PFSK-1 (cell line): ENCODE measurements at regions not wholly inside any gene's neighbourhood (a gene's known extent, or its start where the extent isn't known, plus 50 kb on each side); places are given as distances from the start of the nearest gene placed in this dataset.

Source experiments
- FOXP2 ChIP-seq: optimal IDR thresholded peaks from 2 replicates; pipeline ENCODE3; 2011; ENCODE audit warnings: borderline replicate concordance, control low read depth, inconsistent platforms; ENCODE audit not compliant: insufficient read depth; ENCODE audit errors: extremely low read length, extremely low read depth
- POLR2AphosphoS5 ChIP-seq: IDR thresholded peaks from 2 replicates; pipeline ENCODE4 v1.6.1; 2012; ENCODE audit warnings: low read depth, mild to moderate bottlenecking, control low read depth, low read length, moderate library complexity
- SIN3A ChIP-seq: IDR thresholded peaks from 2 replicates; pipeline ENCODE4 v1.6.1; 2012; ENCODE audit warnings: mild to moderate bottlenecking, low read length, moderate library complexity, borderline replicate concordance; ENCODE audit not compliant: insufficient read depth
- TAF1 ChIP-seq: IDR thresholded peaks from 2 replicates; pipeline ENCODE4 v1.6.1; 2012; ENCODE audit warnings: low read length, control low read depth, borderline replicate concordance; ENCODE audit not compliant: insufficient read depth
- TF ChIP-seq, protein P1 (sequence below), 2 experiments: IDR thresholded peaks; 2 replicates each; pipeline versions ENCODE4 v1.6.1 to v1.8.0; 2011 to 2012; ENCODE audit warnings: low read depth in 2 of 2, low read length in 2 of 2, control low read depth in 1 of 2, inconsistent platforms in 1 of 2, mild to moderate bottlenecking in 1 of 2, moderate library complexity in 1 of 2; ENCODE audit not compliant: insufficient read depth in 1 of 2

GRCh38 chr3:159584421-159584820 is 404.2 kb upstream of the IL12A start:
- TF ChIP-seq, protein P1, sequence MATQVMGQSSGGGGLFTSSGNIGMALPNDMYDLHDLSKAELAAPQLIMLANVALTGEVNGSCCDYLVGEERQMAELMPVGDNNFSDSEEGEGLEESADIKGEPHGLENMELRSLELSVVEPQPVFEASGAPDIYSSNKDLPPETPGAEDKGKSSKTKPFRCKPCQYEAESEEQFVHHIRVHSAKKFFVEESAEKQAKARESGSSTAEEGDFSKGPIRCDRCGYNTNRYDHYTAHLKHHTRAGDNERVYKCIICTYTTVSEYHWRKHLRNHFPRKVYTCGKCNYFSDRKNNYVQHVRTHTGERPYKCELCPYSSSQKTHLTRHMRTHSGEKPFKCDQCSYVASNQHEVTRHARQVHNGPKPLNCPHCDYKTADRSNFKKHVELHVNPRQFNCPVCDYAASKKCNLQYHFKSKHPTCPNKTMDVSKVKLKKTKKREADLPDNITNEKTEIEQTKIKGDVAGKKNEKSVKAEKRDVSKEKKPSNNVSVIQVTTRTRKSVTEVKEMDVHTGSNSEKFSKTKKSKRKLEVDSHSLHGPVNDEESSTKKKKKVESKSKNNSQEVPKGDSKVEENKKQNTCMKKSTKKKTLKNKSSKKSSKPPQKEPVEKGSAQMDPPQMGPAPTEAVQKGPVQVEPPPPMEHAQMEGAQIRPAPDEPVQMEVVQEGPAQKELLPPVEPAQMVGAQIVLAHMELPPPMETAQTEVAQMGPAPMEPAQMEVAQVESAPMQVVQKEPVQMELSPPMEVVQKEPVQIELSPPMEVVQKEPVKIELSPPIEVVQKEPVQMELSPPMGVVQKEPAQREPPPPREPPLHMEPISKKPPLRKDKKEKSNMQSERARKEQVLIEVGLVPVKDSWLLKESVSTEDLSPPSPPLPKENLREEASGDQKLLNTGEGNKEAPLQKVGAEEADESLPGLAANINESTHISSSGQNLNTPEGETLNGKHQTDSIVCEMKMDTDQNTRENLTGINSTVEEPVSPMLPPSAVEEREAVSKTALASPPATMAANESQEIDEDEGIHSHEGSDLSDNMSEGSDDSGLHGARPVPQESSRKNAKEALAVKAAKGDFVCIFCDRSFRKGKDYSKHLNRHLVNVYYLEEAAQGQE (IDR thresholded peaks at IDR 0.05; ENCODE audit: insufficient read depth in 1 of 2, low read depth in 2 of 2, low read length in 2 of 2), result no peak
- TF ChIP-seq FOXP2 (no peak), SIN3A (no peak), POLR2AphosphoS5 (no peak), TAF1 (no peak)

DNA sequence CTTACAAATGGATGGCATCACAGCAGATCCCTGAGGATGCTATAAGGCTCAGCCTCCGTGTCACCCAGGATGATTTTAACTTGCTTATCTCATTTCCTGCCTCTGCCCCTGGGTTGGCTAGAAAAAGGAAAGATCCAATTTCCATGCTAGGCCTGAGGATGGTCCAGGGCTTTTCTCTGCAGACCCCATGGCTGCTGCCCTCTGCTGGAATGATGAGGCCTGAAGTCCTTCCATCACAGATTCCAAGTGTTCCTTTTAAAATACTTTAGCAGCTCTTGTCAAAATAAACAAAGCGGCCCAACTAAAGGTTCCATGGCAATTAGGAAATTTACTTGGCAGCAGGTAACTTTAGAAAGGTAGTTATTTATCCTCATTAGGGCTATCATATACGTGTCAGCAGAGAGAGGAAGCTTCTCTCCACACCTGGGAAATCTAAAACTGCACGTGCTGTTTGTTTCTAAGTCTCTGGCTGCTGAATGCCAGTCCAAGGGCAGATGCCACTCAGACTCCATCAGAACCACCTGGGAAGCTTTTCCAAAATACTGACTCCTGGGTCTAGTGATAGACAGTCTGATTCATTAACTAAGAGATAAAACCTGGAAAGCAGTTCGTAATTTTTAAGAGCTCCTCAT is 401.9 kb upstream of the IL12A start:
- no peak for TF ChIP-seq TAF1
- TF ChIP-seq, protein P1 (IDR thresholded peaks at IDR 0.05; ENCODE audit: insufficient read depth in 1 of 2, low read depth in 2 of 2, low read length in 2 of 2), result no peak
- TF ChIP-seq FOXP2, result no peak
- no peak for TF ChIP-seq SIN3A
- no peak for TF ChIP-seq POLR2AphosphoS5

GRCh38 chr3:159593927-159594605 is 394.6 kb upstream of the IL12A start:
- TF ChIP-seq SIN3A, result no peak
- no peak for TF ChIP-seq TAF1
- TF ChIP-seq POLR2AphosphoS5, result no peak
- TF ChIP-seq FOXP2, result no peak
- TF ChIP-seq, protein P1 (IDR thresholded peaks at IDR 0.05; ENCODE audit: insufficient read depth in 1 of 2, low read depth in 2 of 2, low read length in 2 of 2), result no peak

- TF ChIP-seq POLR2AphosphoS5, result no peak
- TF ChIP-seq, protein P1 (IDR thresholded peaks at IDR 0.05; ENCODE audit: insufficient read depth in 1 of 2, low read depth in 2 of 2, low read length in 2 of 2), result no peak
- TF ChIP-seq TAF1, result no peak
- no peak for TF ChIP-seq FOXP2
- TF ChIP-seq SIN3A, result no peak
Observed at GRCh38 chr3:159600291-159600690, 388.3 kb upstream of the IL12A start.

GRCh38 chr3:159604151-159604581 is 384.5 kb upstream of the IL12A start:
- no peak for TF ChIP-seq POLR2AphosphoS5
